Upper lobe of right lung (tissue), 1 donor: ENCODE measurements at regions not wholly inside any gene's neighbourhood (a gene's known extent, or its start where the extent isn't known, plus 50 kb on each side); places are given as distances from the start of the nearest gene placed in this dataset.
"Not testable (repeated sequence)": the region's sequence is repeated elsewhere in the genome, so short reads cannot be mapped to it uniquely, and the experiment has no call there.

Experiments
- ATAC-seq: fragments of 200-7000 bp; cut with Tn5 transposase; one replicate; pipeline ENCODE4 v1.9.1; 2020; ENCODE audit warnings: mild to moderate bottlenecking, moderate library complexity
- DNase-seq: peaks from one replicate; pipeline ENCODE4 v3.0.0-alpha.2; 2020
- H3K27ac ChIP-seq: fragments of 200-600 bp; one replicate; pipeline ENCODE4 v1.8.0; 2022
- H3K27me3 ChIP-seq: fragments of 200-600 bp; one replicate; pipeline ENCODE4 v1.8.0; 2022; ENCODE audit warnings: mild to moderate bottlenecking
- H3K36me3 ChIP-seq: fragments of 200-600 bp; one replicate; pipeline ENCODE4 v1.8.0; 2022
- H3K4me1 ChIP-seq: fragments of 200-600 bp; one replicate; pipeline ENCODE4 v1.8.0; 2022
- H3K4me3 ChIP-seq: fragments of 200-600 bp; one replicate; pipeline ENCODE4 v1.8.0; 2022; ENCODE audit warnings: mild to moderate bottlenecking
- H3K9me3 ChIP-seq: fragments of 200-600 bp; one replicate; pipeline ENCODE4 v1.8.0; 2022
- CTCF ChIP-seq: fragments of 200-600 bp; IDR thresholded peaks from one replicate; pipeline ENCODE4 v1.8.0; 2022; ENCODE audit warnings: antibody characterized with exemption
- intact Hi-C: fragments of 100-400 bp; cut with DNase I; formaldehyde crosslinking; loops from one replicate; pipeline ENCODE4 v1.11.0; 2022
- donor health status: DM: no; HTN: yes; CAD: no; lungs with severe emphysema.

GRCh38 chr5:109630093-109630492 lies 59.6 kb upstream of the MAN2A1 start:
- intact Hi-C loops = no loop called here
- peak; percentile 58 for ATAC-seq
- H3K27me3 ChIP-seq = no peaks in the 10 kb centered on the region
- no peaks in the 10 kb centered on the region for H3K36me3 ChIP-seq
- no peak overlapping the region for H3K27ac ChIP-seq
- no peak for TF ChIP-seq CTCF
- DNase-seq = no peak
- no peaks in the 10 kb centered on the region for H3K4me1 ChIP-seq
- H3K9me3 ChIP-seq = no peaks in the 10 kb centered on the region
- H3K4me3 ChIP-seq = no peak overlapping the region

- no peak for DNase-seq
- H3K4me3 ChIP-seq = no peak overlapping the region
- H3K27ac ChIP-seq = no peak overlapping the region
- intact Hi-C loops = no loop called here
- no peak for ATAC-seq
- H3K36me3 ChIP-seq = no peaks in the 10 kb centered on the region
- no peak for TF ChIP-seq CTCF
- H3K27me3 ChIP-seq = no peaks in the 10 kb centered on the region
- H3K9me3 ChIP-seq = no peaks in the 10 kb centered on the region
- H3K4me1 ChIP-seq = no peaks in the 10 kb centered on the region
Observed at GRCh38 chr5:109628591-109628990, 61.1 kb upstream of the MAN2A1 start.

GRCh38 chr5:109621266-109621665 lies 68.5 kb upstream of the MAN2A1 start:
- H3K27me3 ChIP-seq, H3K27ac ChIP-seq, H3K9me3 ChIP-seq, H3K36me3 ChIP-seq, intact Hi-C loops, H3K4me3 ChIP-seq, ATAC-seq, H3K4me1 ChIP-seq, DNase-seq: not testable (repeated sequence)

DNA sequence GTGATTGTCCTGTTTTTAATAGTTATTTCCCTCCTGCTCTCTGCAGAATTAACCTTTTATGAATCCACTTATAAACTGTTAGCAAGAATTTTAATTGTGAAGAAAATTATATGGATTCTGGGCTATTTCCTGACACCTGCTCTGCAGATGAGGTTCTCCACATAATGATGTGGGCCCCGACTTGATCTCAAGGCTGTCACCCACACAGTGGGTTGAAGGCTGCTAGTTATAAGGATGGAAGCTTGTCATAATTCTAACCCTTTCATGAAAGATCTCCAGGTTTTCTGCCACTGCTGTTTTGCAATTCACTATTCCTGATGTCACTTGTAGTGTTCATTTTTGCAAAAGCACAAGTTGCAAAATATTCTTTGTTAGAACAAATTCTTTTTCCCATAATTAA lies 69.1 kb upstream of the MAN2A1 start:
- H3K4me1 ChIP-seq = no peaks in the 10 kb centered on the region
- DNase-seq = no peak
- H3K27me3 ChIP-seq = no peaks in the 10 kb centered on the region
- intact Hi-C loops = no loop called here
- ATAC-seq = no peak
- H3K36me3 ChIP-seq = no peaks in the 10 kb centered on the region
- no peak for TF ChIP-seq CTCF
- H3K27ac ChIP-seq = no peak overlapping the region
- H3K9me3 ChIP-seq = no peaks in the 10 kb centered on the region
- H3K4me3 ChIP-seq = no peak overlapping the region

- no peaks in the 10 kb centered on the region for H3K27me3 ChIP-seq
- no peaks in the 10 kb centered on the region for H3K36me3 ChIP-seq
- intact Hi-C loops = no loop called here
- H3K27ac ChIP-seq = no peak overlapping the region
- no peak overlapping the region for H3K4me3 ChIP-seq
- H3K9me3 ChIP-seq = no peaks in the 10 kb centered on the region
- no peak for DNase-seq
- H3K4me1 ChIP-seq = no peaks in the 10 kb centered on the region
- ATAC-seq = no peak
- TF ChIP-seq CTCF = no peak
Observed at GRCh38 chr5:109619606-109620005, 70.1 kb upstream of the MAN2A1 start.

- intact Hi-C loops = no loop called here
- Histone ChIP-seq H3K27ac (no peak overlapping the region), H3K4me1 (no peaks in the 10 kb centered on the region), H3K36me3 (no peaks in the 10 kb centered on the region), H3K9me3 (no peaks in the 10 kb centered on the region), H3K27me3 (no peaks in the 10 kb centered on the region), H3K4me3 (no peak overlapping the region)
- ATAC-seq (peak; percentile 73), DNase-seq (no peak)
- TF ChIP-seq CTCF = no peak
Observed at GRCh38 chr5:109619021-109619460, 70.7 kb upstream of the MAN2A1 start.
